ENCODE measurements at regions not wholly inside any gene's neighbourhood (a gene's known extent, or its start where the extent isn't known, plus 50 kb on each side); places are given as distances from the start of the nearest gene placed in this dataset.

- TF ChIP-seq REST (IDR thresholded peaks at IDR 0.05; ENCODE audit: low read depth, low read length) (no peak), ATF2 (IDR thresholded peaks at IDR 0.05; ENCODE audit: low read length) (no peak)
Observed at GRCh38 chr5:108561416-108562204, 179.7 kb upstream of the FBXL17 start (continued).

- RAD21 ChIA-PET (ENCODE audit: unreplicated experiment) = no interaction called here
- no peak for DNase-seq (ENCODE audit: low read depth, low spot score)
- no peak for FAIRE-seq
- H3K4me2 ChIP-seq (ENCODE audit: control insufficient read depth, insufficient read depth) = no peak overlapping the region
- intact Hi-C loops (cut with micrococcal nuclease; ENCODE audit: unreplicated experiment) = no loop called here
- H3K4me3 ChIP-seq = no peak overlapping the region
- no peak overlapping the region for H2AFZ ChIP-seq (ENCODE audit: control insufficient read depth, low read depth, low read length)
- no peaks in the 10 kb centered on the region for H3K4me1 ChIP-seq (ENCODE audit: control insufficient read depth, insufficient read depth, low read length)
- no peak for ATAC-seq
- SMC1A ChIA-PET (ENCODE audit: uncharacterized antibody, unreplicated experiment) = no interaction called here
- in situ Hi-C loops (cut with MboI) = no loop called here
- H3K79me2 ChIP-seq (ENCODE audit: control insufficient read depth, insufficient read depth, low read length) = no peaks in the 10 kb centered on the region
- BruUV-seq (replicated peaks) = no TSS peak
- POLR2A ChIA-PET = no interaction called here
- no peaks in the 10 kb centered on the region for H3K36me3 ChIP-seq (ENCODE audit: control insufficient read depth in 2 of 2, insufficient read depth in 2 of 2, low read length in 1 of 2)
- H3K9ac ChIP-seq (ENCODE audit: control insufficient read depth, insufficient read depth, low read length) = no peak overlapping the region
- no peaks in the 10 kb centered on the region; a peak in 1 of 4 replicates for H3K27me3 ChIP-seq (replicated peaks in 1 of 2; ENCODE audit: control insufficient read depth in 2 of 2, insufficient read depth in 2 of 2, low read length in 1 of 2)
- no peaks in the 10 kb centered on the region for H3K9me3 ChIP-seq (replicated peaks; ENCODE audit: control insufficient read depth, insufficient read depth, low read length)
- H4K20me1 ChIP-seq (ENCODE audit: control insufficient read depth, insufficient read depth) = no peaks in the 10 kb centered on the region
- CTCF ChIA-PET = no interaction called here
- WGBS (ENCODE audit: insufficient coverage, insufficient replicate concordance, low lambda C conversion rate, missing lambda C conversion rate) = 0% methylated on average over 1 of the region's 1 CpG
- H3K27ac ChIP-seq (ENCODE audit: control insufficient read depth, insufficient read depth) = no peak overlapping the region
- TF ChIP-seq MYC (IDR thresholded peaks at IDR 0.05; ENCODE audit: insufficient read depth, insufficient read length, insufficient replicate concordance, low read length, severe bottlenecking) = no peak
- no peak for TF ChIP-seq ZNF207 (IDR thresholded peaks at IDR 0.05; ENCODE audit: borderline replicate concordance)
- no peak for TF ChIP-seq CUX1 (IDR thresholded peaks at IDR 0.05; ENCODE audit: insufficient replicate concordance, low read depth, low read length)
- no peak for TF ChIP-seq TBL1XR1 (IDR thresholded peaks at IDR 0.05; ENCODE audit: low read depth, low read length)
Observed at GRCh38 chr5:108560581-108560980, 178.7 kb upstream of the FBXL17 start.

All from GM12878 (cell line).